Neural cell (in vitro differentiated cells): ENCODE measurements at regions not wholly inside any gene's neighbourhood (a gene's known extent, or its start where the extent isn't known, plus 50 kb on each side); places are given as distances from the start of the nearest gene placed in this dataset.

Experiments
- POLR2AphosphoS5 ChIP-seq: IDR thresholded peaks from 2 replicates; pipeline ENCODE4 v1.6.1; 2012
- TAF1 ChIP-seq: IDR thresholded peaks from 2 replicates; pipeline ENCODE4 v1.6.1; 2012; ENCODE audit warnings: low read depth
- TF ChIP-seq, protein P1 (sequence below): fragments of 450-650 bp; IDR thresholded peaks from 2 replicates; pipeline ENCODE4 v1.5.1; 2014; ENCODE audit warnings: antibody characterized with exemption, mild to moderate bottlenecking, moderate library complexity; ENCODE audit not compliant: poor library complexity, severe bottlenecking

DNA sequence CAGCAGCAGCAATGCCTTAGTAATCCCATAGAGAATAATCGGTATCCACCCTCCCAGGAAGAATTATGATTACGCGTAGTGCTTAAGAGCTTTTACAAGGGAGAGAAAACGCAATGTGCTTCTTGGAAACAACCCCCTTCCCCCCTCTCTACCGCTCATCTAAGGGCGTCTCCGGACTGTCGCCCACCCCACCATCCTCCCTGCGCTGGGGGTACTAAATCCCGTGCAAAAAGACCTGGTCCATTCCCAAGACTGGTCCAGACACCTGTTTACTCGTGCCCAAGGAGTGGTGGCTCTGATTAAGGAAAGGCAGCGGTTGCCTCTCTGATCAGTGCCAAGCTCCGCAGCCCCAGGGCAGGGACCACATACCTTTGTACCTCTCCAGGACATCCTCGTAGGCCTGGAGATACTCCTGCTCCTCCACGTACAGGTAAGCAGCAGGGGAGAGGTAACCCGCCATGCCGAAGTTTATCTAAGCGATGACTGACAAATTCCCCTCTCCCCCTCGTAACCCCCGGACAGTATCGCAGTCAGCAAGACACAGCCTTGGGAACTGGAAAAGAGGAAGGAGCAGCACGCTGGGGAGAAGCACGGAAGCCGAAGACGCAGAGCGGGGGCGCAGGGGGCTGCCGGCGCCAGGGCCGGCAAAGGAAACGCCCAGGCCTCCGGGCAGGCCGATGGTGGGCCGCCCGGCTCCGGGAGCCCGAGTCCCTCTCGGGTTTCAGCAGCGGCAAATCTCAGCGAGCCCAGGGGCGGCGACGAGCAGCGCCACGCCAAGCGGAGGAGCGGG lies 112.0 kb upstream of the BEND6 start:
- TF ChIP-seq TAF1 = peak; percentile 56
- no peak for TF ChIP-seq POLR2AphosphoS5
- TF ChIP-seq, protein P1, sequence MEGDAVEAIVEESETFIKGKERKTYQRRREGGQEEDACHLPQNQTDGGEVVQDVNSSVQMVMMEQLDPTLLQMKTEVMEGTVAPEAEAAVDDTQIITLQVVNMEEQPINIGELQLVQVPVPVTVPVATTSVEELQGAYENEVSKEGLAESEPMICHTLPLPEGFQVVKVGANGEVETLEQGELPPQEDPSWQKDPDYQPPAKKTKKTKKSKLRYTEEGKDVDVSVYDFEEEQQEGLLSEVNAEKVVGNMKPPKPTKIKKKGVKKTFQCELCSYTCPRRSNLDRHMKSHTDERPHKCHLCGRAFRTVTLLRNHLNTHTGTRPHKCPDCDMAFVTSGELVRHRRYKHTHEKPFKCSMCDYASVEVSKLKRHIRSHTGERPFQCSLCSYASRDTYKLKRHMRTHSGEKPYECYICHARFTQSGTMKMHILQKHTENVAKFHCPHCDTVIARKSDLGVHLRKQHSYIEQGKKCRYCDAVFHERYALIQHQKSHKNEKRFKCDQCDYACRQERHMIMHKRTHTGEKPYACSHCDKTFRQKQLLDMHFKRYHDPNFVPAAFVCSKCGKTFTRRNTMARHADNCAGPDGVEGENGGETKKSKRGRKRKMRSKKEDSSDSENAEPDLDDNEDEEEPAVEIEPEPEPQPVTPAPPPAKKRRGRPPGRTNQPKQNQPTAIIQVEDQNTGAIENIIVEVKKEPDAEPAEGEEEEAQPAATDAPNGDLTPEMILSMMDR = no peak
